HEK293T (cell line): ENCODE measurements at regions not wholly inside any gene's neighbourhood (a gene's known extent, or its start where the extent isn't known, plus 50 kb on each side); places are given as distances from the start of the nearest gene placed in this dataset.
A peak's percentile ranks its signal among the peaks of the same experiment; 100 is the strongest.

Source experiments
- CTCF ChIA-PET: fragments of 350-600 bp; formaldehyde crosslinking; extraction: SDS; loops from one replicate; lab custom pipeline; 2021; ENCODE audit warnings: antibody characterized with exemption, inconsistent platforms; lab: Yijun Ruan, JAX
- POLR2A ChIA-PET: fragments of 350-600 bp; formaldehyde crosslinking; extraction: SDS; loops from one replicate; lab custom pipeline; 2020; ENCODE audit warnings: antibody characterized with exemption, inconsistent platforms; lab: Yijun Ruan, JAX
- DNase-seq: peaks from one replicate; pipeline ENCODE4 v3.0.0; 2012; ENCODE audit warnings: mixed read lengths; ENCODE audit errors: extremely low spot score
- ARNT ChIP-seq: fragments of 450-650 bp; IDR thresholded peaks from 2 replicates; pipeline ENCODE4 v1.6.1; 2017; ENCODE audit warnings: mild to moderate bottlenecking
- BHLHE40 ChIP-seq: fragments of 450-650 bp; IDR thresholded peaks from 2 replicates; pipeline ENCODE4 v1.6.1; 2016; ENCODE audit warnings: mild to moderate bottlenecking, moderate library complexity, borderline replicate concordance
- CTBP1 ChIP-seq: fragments of 450-650 bp; IDR thresholded peaks from 2 replicates; pipeline ENCODE4 v1.6.1; 2016; ENCODE audit warnings: borderline replicate concordance
- ELF4 ChIP-seq: fragments of 450-650 bp; IDR thresholded peaks from 2 replicates; pipeline ENCODE4 v1.6.1; 2017; ENCODE audit warnings: antibody characterized with exemption
- FOXA1 ChIP-seq: fragments of 450-650 bp; IDR thresholded peaks from 2 replicates; pipeline ENCODE4 v1.6.1; 2016; ENCODE audit warnings: mild to moderate bottlenecking
- FOXK2 ChIP-seq: fragments of 450-650 bp; IDR thresholded peaks from 2 replicates; pipeline ENCODE4 v1.6.1; 2016; ENCODE audit warnings: mild to moderate bottlenecking
- FOXM1 ChIP-seq: fragments of 450-650 bp; IDR thresholded peaks from 2 replicates; pipeline ENCODE4 v1.6.1; 2017; ENCODE audit warnings: mild to moderate bottlenecking, borderline replicate concordance
- HDGF ChIP-seq: fragments of 450-650 bp; IDR thresholded peaks from 2 replicates; pipeline ENCODE4 v1.6.1; 2017; ENCODE audit warnings: antibody characterized with exemption, borderline replicate concordance
- L3MBTL2 ChIP-seq: fragments of 450-650 bp; conservative IDR thresholded peaks from 2 replicates; pipeline ENCODE4 v1.6.1; 2016; ENCODE audit warnings: mild to moderate bottlenecking
- LEF1 ChIP-seq: fragments of 450-650 bp; IDR thresholded peaks from 2 replicates; pipeline ENCODE4 v1.6.1; 2017; ENCODE audit warnings: mild to moderate bottlenecking, borderline replicate concordance
- NFRKB ChIP-seq: fragments of 450-650 bp; IDR thresholded peaks from 2 replicates; pipeline ENCODE4 v1.6.1; 2016; ENCODE audit warnings: mild to moderate bottlenecking, moderate library complexity
- PKNOX1 ChIP-seq: fragments of 450-650 bp; IDR thresholded peaks from 2 replicates; pipeline ENCODE4 v1.6.1; 2016
- SUZ12 ChIP-seq: fragments of 450-650 bp; IDR thresholded peaks from 2 replicates; pipeline ENCODE4 v1.6.1; 2016; ENCODE audit warnings: mild to moderate bottlenecking
- TARDBP ChIP-seq: fragments of 450-650 bp; IDR thresholded peaks from 2 replicates; pipeline ENCODE4 v1.6.1; 2016
- ZNF384 ChIP-seq: fragments of 450-650 bp; IDR thresholded peaks from 2 replicates; pipeline ENCODE4 v1.6.1; 2016

- no peak for DNase-seq
- POLR2A ChIA-PET, result no interaction called here
- TF ChIP-seq FOXA1 (no peak), ZNF384 (no peak), BHLHE40 (no peak), TARDBP (no peak), LEF1 (no peak)
- CTCF ChIA-PET, result no interaction called here
These were observed 57.6 kb upstream of the GRIN3A start for GRCh38 chr9:101796044-101796443.

GRCh38 chr9:101795147-101795546, 56.7 kb upstream of the GRIN3A start:
- no peak for DNase-seq
- CTCF ChIA-PET, result no interaction called here
- TF ChIP-seq LEF1 (no peak), L3MBTL2 (no peak), PKNOX1 (no peak), TARDBP (no peak), FOXM1 (no peak)
- POLR2A ChIA-PET, result no interaction called here

- POLR2A ChIA-PET, result no interaction called here
- CTCF ChIA-PET, result no interaction called here
- no peak for DNase-seq
- TF ChIP-seq NFRKB (no peak), SUZ12 (no peak), FOXA1 (no peak)
These were observed 54.0 kb upstream of the GRIN3A start for GRCh38 chr9:101792475-101792874.

GRCh38 chr9:101791938-101792337, 53.5 kb upstream of the GRIN3A start:
- ChIA-PET POLR2A (no interaction called here), CTCF (no interaction called here)
- peak; percentile 41 for DNase-seq
- TF ChIP-seq FOXA1 (no peak), L3MBTL2 (no peak), LEF1 (no peak), ARNT (no peak), BHLHE40 (no peak), FOXK2 (no peak), ELF4 (no peak), TARDBP (no peak), HDGF (no peak), FOXM1 (no peak)

GRCh38 chr9:101791533-101791932, 53.1 kb upstream of the GRIN3A start:
- POLR2A ChIA-PET, result no interaction called here
- TF ChIP-seq ELF4 (no peak), CTBP1 (no peak), FOXM1 (no peak), ARNT (no peak)

More at GRCh38 chr9:101791533-101791932, 53.1 kb upstream of the GRIN3A start:
- no peak for DNase-seq
- CTCF ChIA-PET, result no interaction called here
